PC-3 (cell line): ENCODE measurements at regions not wholly inside any gene's neighbourhood (a gene's known extent, or its start where the extent isn't known, plus 50 kb on each side); places are given as distances from the start of the nearest gene placed in this dataset.

ENCODE experiments used
- ATAC-seq: fragments of 200-7000 bp; cut with Tn5 transposase; 2 replicates; pipeline ENCODE4 v1.9.1; 2020; ENCODE audit warnings: mild to moderate bottlenecking, moderate library complexity
- BruUV-seq: library from RNA; stranded (reverse); fragments of 400-500 nt; replicated peaks from 2 replicates; lab custom pipeline; 2021; lab: Mats Ljungman, UMichigan
- CTCF ChIA-PET: fragments of 300-600 bp; sonication (Branson Sonifier 250); formaldehyde crosslinking; loops from one replicate; lab custom pipeline; 2022; ENCODE audit warnings: antibody characterized with exemption; lab: Charles Lee
- POLR2A ChIA-PET: fragments of 300-600 bp; sonication (Branson Sonifier 250); formaldehyde crosslinking; loops from one replicate; lab custom pipeline; 2022; ENCODE audit warnings: antibody characterized with exemption; ENCODE audit not compliant: unreplicated experiment; lab: Charles Lee
- DNase-seq: peaks from one replicate; pipeline ENCODE4 v3.0.0-alpha.2; 2015
- H2AFZ ChIP-seq: fragments of 300-600 bp; sonication (generic); 2 replicates; pipeline ENCODE4 v1.6.0; 2016; ENCODE audit warnings: antibody characterized with exemption, low read length
- H3F3A ChIP-seq: fragments of 300-600 bp; sonication (generic); one replicate; pipeline ENCODE4 v1.6.0; 2017; ENCODE audit warnings: antibody characterized with exemption, low read length, control low read depth, mild to moderate bottlenecking; ENCODE audit not compliant: unreplicated experiment
- H3K27ac ChIP-seq: fragments of 300-600 bp; sonication (generic); 2 replicates; pipeline ENCODE4 v1.5.1; 2016; ENCODE audit warnings: mild to moderate bottlenecking, low read length
- H3K27me3 ChIP-seq: fragments of 300-600 bp; sonication (generic); 2 replicates; pipeline ENCODE4 v1.6.1; 2016; ENCODE audit warnings: low read length, mixed read lengths
- H3K36me3 ChIP-seq: fragments of 300-600 bp; sonication (generic); 2 replicates; pipeline ENCODE4 v1.6.1; 2016; ENCODE audit warnings: low read depth, mixed run types, low read length, mixed read lengths
- H3K4me1 ChIP-seq: fragments of 300-600 bp; sonication (generic); 2 replicates; pipeline ENCODE4 v1.5.1; 2016; ENCODE audit warnings: low read length; ENCODE audit not compliant: insufficient read depth
- H3K4me2 ChIP-seq: fragments of 300-600 bp; sonication (generic); 2 replicates; pipeline ENCODE4 v1.6.0; 2016; ENCODE audit warnings: low read length
- H3K4me3 ChIP-seq: fragments of 300-600 bp; sonication (generic); 2 replicates; pipeline ENCODE4 v1.5.1; 2016; ENCODE audit warnings: mild to moderate bottlenecking, low read length, mixed read lengths
- H3K79me2 ChIP-seq: fragments of 300-600 bp; sonication (generic); 2 replicates; pipeline ENCODE4 v1.6.1; 2017; ENCODE audit warnings: low read length, mixed read lengths
- H3K9ac ChIP-seq: fragments of 300-600 bp; sonication (generic); 2 replicates; pipeline ENCODE4 v1.6.0; 2016; ENCODE audit warnings: mild to moderate bottlenecking, low read length
- H3K9me2 ChIP-seq: fragments of 300-600 bp; sonication (generic); replicated peaks from 2 replicates; pipeline ENCODE4 v1.6.1; 2016; ENCODE audit warnings: mixed run types, low read length, mixed read lengths
- H3K9me3 ChIP-seq: fragments of 300-600 bp; sonication (generic); 2 replicates; pipeline ENCODE4 v1.6.1; 2016; ENCODE audit warnings: low read length, mixed read lengths
- H4K20me1 ChIP-seq: fragments of 300-600 bp; sonication (generic); 2 replicates; pipeline ENCODE4 v1.6.1; 2016; ENCODE audit warnings: low read length, mixed read lengths
- EZH2 ChIP-seq: fragments of 300-600 bp; sonication (generic); IDR thresholded peaks from one replicate; pipeline ENCODE4 v1.6.1; 2017; ENCODE audit warnings: antibody characterized with exemption, mild to moderate bottlenecking, low read length; ENCODE audit not compliant: unreplicated experiment
- EZH2phosphoT487 ChIP-seq: fragments of 300-600 bp; sonication (generic); IDR thresholded peaks from 2 replicates; pipeline ENCODE4 v1.6.1; 2018; ENCODE audit warnings: mild to moderate bottlenecking, antibody characterized with exemption, low read length, borderline replicate concordance
- intact Hi-C: fragments of 100-400 bp; cut with micrococcal nuclease; formaldehyde crosslinking; loops from 2 replicates; pipeline ENCODE4 v1.9.0; 2023
- TF ChIP-seq, protein P1 (sequence below): fragments of 300-600 bp; sonication (generic); conservative IDR thresholded peaks from 2 replicates; pipeline ENCODE4 v1.5.1; 2017; ENCODE audit warnings: antibody characterized with exemption, low read depth, mild to moderate bottlenecking, low read length

DNA sequence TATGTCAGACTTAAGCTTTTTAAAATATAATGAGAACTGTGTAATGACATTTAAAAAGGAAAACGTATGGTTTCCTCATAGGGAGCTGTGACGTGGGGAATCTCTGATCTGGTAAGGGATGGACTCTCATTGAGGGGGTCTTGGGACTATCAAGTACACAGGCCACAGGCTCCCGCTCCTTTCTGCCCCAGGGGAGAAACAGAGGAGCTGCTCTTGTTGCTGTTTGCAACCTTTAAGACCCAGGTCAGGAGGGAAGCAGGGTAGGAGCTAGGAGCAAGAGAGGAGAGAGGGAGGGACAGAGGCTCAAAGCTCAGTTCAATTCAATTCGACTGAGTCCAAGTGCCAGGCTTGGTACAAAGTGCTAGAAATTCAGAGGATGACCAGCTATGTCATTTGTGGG lies 185.1 kb upstream of the CSF3R start:
- intact Hi-C loops = no loop called here
- H3K27ac ChIP-seq = no peak overlapping the region
- no peak overlapping the region for H3K9ac ChIP-seq
- H3K9me2 ChIP-seq = no peaks in the 10 kb centered on the region
- TF ChIP-seq EZH2 (no peak), EZH2phosphoT487 (no peak)
- TF ChIP-seq, protein P1, sequence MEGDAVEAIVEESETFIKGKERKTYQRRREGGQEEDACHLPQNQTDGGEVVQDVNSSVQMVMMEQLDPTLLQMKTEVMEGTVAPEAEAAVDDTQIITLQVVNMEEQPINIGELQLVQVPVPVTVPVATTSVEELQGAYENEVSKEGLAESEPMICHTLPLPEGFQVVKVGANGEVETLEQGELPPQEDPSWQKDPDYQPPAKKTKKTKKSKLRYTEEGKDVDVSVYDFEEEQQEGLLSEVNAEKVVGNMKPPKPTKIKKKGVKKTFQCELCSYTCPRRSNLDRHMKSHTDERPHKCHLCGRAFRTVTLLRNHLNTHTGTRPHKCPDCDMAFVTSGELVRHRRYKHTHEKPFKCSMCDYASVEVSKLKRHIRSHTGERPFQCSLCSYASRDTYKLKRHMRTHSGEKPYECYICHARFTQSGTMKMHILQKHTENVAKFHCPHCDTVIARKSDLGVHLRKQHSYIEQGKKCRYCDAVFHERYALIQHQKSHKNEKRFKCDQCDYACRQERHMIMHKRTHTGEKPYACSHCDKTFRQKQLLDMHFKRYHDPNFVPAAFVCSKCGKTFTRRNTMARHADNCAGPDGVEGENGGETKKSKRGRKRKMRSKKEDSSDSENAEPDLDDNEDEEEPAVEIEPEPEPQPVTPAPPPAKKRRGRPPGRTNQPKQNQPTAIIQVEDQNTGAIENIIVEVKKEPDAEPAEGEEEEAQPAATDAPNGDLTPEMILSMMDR = no peak
- no peaks in the 10 kb centered on the region for H3K4me1 ChIP-seq
- no TSS peak for BruUV-seq
- no peaks in the 10 kb centered on the region for H3K9me3 ChIP-seq
- CTCF ChIA-PET = no interaction called here
- H3K79me2 ChIP-seq = no peaks in the 10 kb centered on the region
- no peaks in the 10 kb centered on the region for H3K36me3 ChIP-seq
- no peaks in the 10 kb centered on the region for H4K20me1 ChIP-seq
- no peaks in the 10 kb centered on the region for H3F3A ChIP-seq
- ATAC-seq (no peak), DNase-seq (no peak)
- H3K27me3 ChIP-seq = peaks cover 84% of the 10 kb centered on the region
- H3K4me3 ChIP-seq = no peak overlapping the region
- no peak overlapping the region for H2AFZ ChIP-seq
- H3K4me2 ChIP-seq = no peak overlapping the region
- POLR2A ChIA-PET = no interaction called here

DNA sequence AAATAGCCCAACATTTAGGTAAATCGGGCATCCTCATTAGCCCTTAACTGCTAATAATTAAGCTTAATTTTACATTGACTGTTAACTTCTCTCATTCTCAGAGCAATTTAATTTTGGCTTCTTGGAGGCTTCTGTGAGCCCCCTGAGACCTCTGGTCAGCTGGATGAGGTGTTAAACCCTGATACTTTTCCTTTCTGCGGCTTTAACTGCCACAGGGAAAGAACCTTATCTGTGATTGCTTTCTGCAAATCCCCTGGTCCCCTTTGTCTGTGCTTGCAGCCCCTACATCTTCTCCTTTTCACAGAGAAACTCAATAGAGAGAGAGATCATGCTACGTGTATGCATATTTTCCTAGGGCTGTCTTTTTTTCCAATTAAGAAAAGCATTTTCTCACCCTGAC lies 184.5 kb upstream of the CSF3R start:
- TF ChIP-seq, protein P1 = no peak
- no peak for TF ChIP-seq EZH2
- no peak for TF ChIP-seq EZH2phosphoT487
- Histone ChIP-seq H3F3A (no peaks in the 10 kb centered on the region), H3K4me3 (no peak overlapping the region), H4K20me1 (no peaks in the 10 kb centered on the region), H3K27ac (no peak overlapping the region), H3K4me2 (no peak overlapping the region), H3K27me3 (peaks cover 84% of the 10 kb centered on the region), H3K9me3 (no peaks in the 10 kb centered on the region), H3K36me3 (no peaks in the 10 kb centered on the region), H3K9ac (no peak overlapping the region), H3K9me2 (no peaks in the 10 kb centered on the region), H3K79me2 (no peaks in the 10 kb centered on the region), H3K4me1 (no peaks in the 10 kb centered on the region), H2AFZ (no peak overlapping the region)
- ChIA-PET CTCF (no interaction called here), POLR2A (no interaction called here)
- DNase-seq (no peak), ATAC-seq (no peak)
- BruUV-seq = no TSS peak
- intact Hi-C loops = no loop called here

DNA sequence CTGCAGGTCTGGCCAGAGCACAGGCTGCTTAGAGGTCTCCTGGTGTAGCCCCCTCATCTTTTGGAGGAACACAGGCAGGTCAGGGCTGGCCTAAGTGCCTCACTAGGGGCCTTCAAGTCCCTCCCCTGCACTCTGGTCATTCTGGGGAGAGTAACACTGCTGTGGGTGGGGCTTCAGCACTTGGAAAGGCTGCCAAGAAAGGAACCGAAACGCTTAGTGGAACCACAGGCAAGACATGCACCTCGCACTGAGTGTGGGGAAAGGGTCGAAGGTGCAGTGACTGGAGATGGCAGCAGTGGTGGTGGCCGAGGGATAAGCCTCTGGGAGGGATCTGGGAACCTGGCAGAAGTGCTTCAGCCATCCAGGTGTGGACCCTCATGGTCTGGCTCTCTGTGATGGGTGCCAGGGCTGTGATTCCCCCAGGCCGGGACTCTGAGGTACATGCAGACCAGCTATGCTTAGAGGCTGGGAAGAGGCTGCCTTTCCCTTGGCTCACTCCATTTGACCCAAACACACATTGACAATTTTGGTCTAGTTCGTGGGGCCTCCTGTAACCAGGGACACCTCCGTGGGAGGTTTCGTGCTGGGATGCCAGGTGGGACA lies 182.9 kb upstream of the CSF3R start:
- Histone ChIP-seq H3K36me3 (no peaks in the 10 kb centered on the region), H4K20me1 (no peaks in the 10 kb centered on the region), H3K79me2 (no peaks in the 10 kb centered on the region), H3K9me3 (no peaks in the 10 kb centered on the region), H3K9ac (no peak overlapping the region), H3K27ac (no peak overlapping the region), H3F3A (no peaks in the 10 kb centered on the region), H3K9me2 (no peaks in the 10 kb centered on the region), H3K4me1 (no peaks in the 10 kb centered on the region), H3K4me2 (no peak overlapping the region), H3K4me3 (no peak overlapping the region), H2AFZ (no peak overlapping the region), H3K27me3 (peaks cover 83% of the 10 kb centered on the region)
- TF ChIP-seq EZH2phosphoT487 (no peak), EZH2 (no peak)
- TF ChIP-seq, protein P1 = no peak
- no TSS peak for BruUV-seq
- CTCF ChIA-PET = no interaction called here
- intact Hi-C loops = no loop called here
- DNase-seq (no peak), ATAC-seq (no peak)
- POLR2A ChIA-PET = no interaction called here
